ENCODE measurements at regions not wholly inside any gene's neighbourhood (a gene's known extent, or its start where the extent isn't known, plus 50 kb on each side); places are given as distances from the start of the nearest gene placed in this dataset.

DNA sequence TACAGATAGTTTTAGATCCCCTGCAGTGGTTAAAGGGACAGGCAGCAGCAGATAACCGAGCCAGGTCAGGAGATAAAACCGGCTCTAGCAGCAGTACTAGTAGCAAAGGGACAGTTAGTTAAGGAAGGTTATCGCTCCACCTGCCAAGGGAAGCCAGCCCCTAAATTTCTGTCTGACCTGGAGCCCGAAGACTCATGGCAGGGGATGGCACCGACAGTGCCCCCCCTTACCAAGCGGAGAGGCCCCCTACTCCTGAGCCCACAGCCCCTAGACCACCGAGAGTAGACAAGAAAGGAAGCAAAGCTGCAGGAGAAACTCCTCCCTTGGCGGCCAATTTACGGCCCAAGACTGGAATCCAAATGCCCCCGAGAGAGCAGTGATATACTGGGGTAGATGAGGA is 61.3 kb upstream of the MAGEC2 start:
- no peak for TF ChIP-seq POLR2A (IDR thresholded peaks at IDR 0.05; ENCODE audit: low read depth, low read length)
- TF ChIP-seq CHD1 (IDR thresholded peaks at IDR 0.05; ENCODE audit: low read depth, low read length), result no peak
- TF ChIP-seq, protein P1, sequence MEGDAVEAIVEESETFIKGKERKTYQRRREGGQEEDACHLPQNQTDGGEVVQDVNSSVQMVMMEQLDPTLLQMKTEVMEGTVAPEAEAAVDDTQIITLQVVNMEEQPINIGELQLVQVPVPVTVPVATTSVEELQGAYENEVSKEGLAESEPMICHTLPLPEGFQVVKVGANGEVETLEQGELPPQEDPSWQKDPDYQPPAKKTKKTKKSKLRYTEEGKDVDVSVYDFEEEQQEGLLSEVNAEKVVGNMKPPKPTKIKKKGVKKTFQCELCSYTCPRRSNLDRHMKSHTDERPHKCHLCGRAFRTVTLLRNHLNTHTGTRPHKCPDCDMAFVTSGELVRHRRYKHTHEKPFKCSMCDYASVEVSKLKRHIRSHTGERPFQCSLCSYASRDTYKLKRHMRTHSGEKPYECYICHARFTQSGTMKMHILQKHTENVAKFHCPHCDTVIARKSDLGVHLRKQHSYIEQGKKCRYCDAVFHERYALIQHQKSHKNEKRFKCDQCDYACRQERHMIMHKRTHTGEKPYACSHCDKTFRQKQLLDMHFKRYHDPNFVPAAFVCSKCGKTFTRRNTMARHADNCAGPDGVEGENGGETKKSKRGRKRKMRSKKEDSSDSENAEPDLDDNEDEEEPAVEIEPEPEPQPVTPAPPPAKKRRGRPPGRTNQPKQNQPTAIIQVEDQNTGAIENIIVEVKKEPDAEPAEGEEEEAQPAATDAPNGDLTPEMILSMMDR (conservative IDR thresholded peaks at IDR 0.05; ENCODE audit: low read depth, low read length), result no peak
- no peak for TF ChIP-seq RFX5 (IDR thresholded peaks at IDR 0.05; ENCODE audit: low read depth, low read length)
- TF ChIP-seq, protein P2, sequence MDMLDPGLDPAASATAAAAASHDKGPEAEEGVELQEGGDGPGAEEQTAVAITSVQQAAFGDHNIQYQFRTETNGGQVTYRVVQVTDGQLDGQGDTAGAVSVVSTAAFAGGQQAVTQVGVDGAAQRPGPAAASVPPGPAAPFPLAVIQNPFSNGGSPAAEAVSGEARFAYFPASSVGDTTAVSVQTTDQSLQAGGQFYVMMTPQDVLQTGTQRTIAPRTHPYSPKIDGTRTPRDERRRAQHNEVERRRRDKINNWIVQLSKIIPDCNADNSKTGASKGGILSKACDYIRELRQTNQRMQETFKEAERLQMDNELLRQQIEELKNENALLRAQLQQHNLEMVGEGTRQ (IDR thresholded peaks at IDR 0.05; ENCODE audit: low read depth, low read length), result no peak
- no peak for TF ChIP-seq FOS (IDR thresholded peaks at IDR 0.05; ENCODE audit: low read depth, low read length)
- TF ChIP-seq RCOR1 (IDR thresholded peaks at IDR 0.05; ENCODE audit: insufficient replicate concordance, low read length), result no peak
- no peak for TF ChIP-seq SMC3 (IDR thresholded peaks at IDR 0.05; ENCODE audit: low read depth, low read length)
- no peak for TF ChIP-seq RAD21 (IDR thresholded peaks at IDR 0.05; ENCODE audit: low read length)
- TF ChIP-seq MXI1 (IDR thresholded peaks at IDR 0.05; ENCODE audit: borderline replicate concordance, low read depth, low read length), result no peak
- no peak for TF ChIP-seq BHLHE40 (IDR thresholded peaks at IDR 0.05; ENCODE audit: low read depth, low read length)
- TF ChIP-seq, protein P3, sequence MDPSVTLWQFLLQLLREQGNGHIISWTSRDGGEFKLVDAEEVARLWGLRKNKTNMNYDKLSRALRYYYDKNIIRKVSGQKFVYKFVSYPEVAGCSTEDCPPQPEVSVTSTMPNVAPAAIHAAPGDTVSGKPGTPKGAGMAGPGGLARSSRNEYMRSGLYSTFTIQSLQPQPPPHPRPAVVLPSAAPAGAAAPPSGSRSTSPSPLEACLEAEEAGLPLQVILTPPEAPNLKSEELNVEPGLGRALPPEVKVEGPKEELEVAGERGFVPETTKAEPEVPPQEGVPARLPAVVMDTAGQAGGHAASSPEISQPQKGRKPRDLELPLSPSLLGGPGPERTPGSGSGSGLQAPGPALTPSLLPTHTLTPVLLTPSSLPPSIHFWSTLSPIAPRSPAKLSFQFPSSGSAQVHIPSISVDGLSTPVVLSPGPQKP (IDR thresholded peaks at IDR 0.05; ENCODE audit: borderline replicate concordance, low read depth, low read length), result no peak
- TF ChIP-seq NFE2L2 (IDR thresholded peaks at IDR 0.05; ENCODE audit: low read depth, low read length), result no peak

All from IMR-90 (cell line).